Colonic mucosa (tissue), 4 donors: ENCODE measurements at regions not wholly inside any gene's neighbourhood (a gene's known extent, or its start where the extent isn't known, plus 50 kb on each side); places are given as distances from the start of the nearest gene placed in this dataset.

Source experiments
- DNase-seq: peaks from one replicate; pipeline ENCODE4 v3.0.0-alpha.2; 2020
- H3K27ac ChIP-seq: fragments of 200-600 bp; one replicate; pipeline ENCODE4 v1.8.0; 2021
- H3K27me3 ChIP-seq: fragments of 200-600 bp; one replicate; pipeline ENCODE4 v1.8.0; 2021
- H3K36me3 ChIP-seq: fragments of 200-600 bp; one replicate; pipeline ENCODE4 v1.8.0; 2021
- H3K4me1 ChIP-seq: fragments of 200-600 bp; one replicate; pipeline ENCODE4 v1.8.0; 2021; ENCODE audit warnings: mild to moderate bottlenecking
- H3K4me3 ChIP-seq: fragments of 200-600 bp; one replicate; pipeline ENCODE4 v1.8.0; 2021
- H3K9ac ChIP-seq, 2 donors: one replicate each; pipeline ENCODE4 v1.7.0; 2013; ENCODE audit warnings: control low read depth in 2 of 2, low read depth in 2 of 2, low read length in 2 of 2
- H3K9me3 ChIP-seq: fragments of 200-600 bp; one replicate; pipeline ENCODE4 v1.8.0; 2021
- intact Hi-C: fragments of 100-400 bp; cut with DNase I; formaldehyde crosslinking; loops from one replicate; pipeline ENCODE4 v1.14.1; 2022
- TF ChIP-seq, protein P1 (sequence below): fragments of 200-600 bp; IDR thresholded peaks from one replicate; pipeline ENCODE4 v1.8.0; 2022; ENCODE audit warnings: antibody characterized with exemption, mild to moderate bottlenecking
- donor health status: healthy.
- donor health status: DM: no; HTN: no; CAD: no.
- donor health status: DM: no; HTN: no; CAD: no.

DNA sequence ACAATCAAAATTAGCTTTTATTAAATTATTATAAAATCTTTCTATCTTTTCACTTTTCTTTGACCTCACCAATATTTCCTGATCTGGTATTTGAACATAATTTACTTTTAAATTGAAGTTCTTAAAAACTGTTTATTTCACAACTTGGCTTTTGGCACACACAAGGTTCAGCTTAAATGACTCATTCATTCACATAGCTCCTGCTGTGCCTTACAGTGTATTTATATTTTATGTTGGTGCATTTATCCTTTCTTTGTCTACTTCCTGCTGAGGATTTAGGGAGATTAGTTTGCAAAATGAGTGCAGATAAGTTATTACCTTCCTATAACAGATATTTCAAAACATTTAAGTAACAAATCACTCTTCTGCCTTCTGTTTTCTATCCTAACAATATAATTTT, 430.6 kb downstream of the DTHD1 start:
- intact Hi-C loops, result no loop called here
- H3K4me3 ChIP-seq, result no peak overlapping the region
- no peak for DNase-seq
- H3K9me3 ChIP-seq, result no peaks in the 10 kb centered on the region
- H3K27me3 ChIP-seq, result no peaks in the 10 kb centered on the region
- H3K36me3 ChIP-seq, result no peaks in the 10 kb centered on the region
- H3K4me1 ChIP-seq, result no peaks in the 10 kb centered on the region
- no peak overlapping the region for H3K9ac ChIP-seq
- H3K27ac ChIP-seq, result no peak overlapping the region
- TF ChIP-seq, protein P1, sequence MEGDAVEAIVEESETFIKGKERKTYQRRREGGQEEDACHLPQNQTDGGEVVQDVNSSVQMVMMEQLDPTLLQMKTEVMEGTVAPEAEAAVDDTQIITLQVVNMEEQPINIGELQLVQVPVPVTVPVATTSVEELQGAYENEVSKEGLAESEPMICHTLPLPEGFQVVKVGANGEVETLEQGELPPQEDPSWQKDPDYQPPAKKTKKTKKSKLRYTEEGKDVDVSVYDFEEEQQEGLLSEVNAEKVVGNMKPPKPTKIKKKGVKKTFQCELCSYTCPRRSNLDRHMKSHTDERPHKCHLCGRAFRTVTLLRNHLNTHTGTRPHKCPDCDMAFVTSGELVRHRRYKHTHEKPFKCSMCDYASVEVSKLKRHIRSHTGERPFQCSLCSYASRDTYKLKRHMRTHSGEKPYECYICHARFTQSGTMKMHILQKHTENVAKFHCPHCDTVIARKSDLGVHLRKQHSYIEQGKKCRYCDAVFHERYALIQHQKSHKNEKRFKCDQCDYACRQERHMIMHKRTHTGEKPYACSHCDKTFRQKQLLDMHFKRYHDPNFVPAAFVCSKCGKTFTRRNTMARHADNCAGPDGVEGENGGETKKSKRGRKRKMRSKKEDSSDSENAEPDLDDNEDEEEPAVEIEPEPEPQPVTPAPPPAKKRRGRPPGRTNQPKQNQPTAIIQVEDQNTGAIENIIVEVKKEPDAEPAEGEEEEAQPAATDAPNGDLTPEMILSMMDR, result no peak

DNA sequence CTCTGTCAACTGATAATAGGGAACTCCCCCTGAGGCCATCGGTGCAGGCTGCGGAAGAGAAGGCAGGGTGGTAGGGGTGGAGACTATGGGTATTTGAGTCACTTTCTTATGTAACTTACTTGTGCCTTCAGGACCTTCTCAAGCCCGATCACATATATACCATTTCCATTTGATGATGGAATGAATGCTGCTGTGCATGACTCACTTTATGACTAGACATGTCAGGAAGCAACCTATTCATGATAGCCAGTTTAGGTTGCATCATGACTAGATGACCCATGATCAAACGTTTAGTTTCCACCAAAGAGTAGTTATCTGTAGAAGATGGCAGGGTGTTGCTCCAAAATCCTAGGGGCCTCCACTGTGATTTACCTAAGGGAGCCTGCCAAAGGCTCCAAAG, 435.5 kb downstream of the DTHD1 start:
- H3K36me3 ChIP-seq, result no peaks in the 10 kb centered on the region
- H3K27me3 ChIP-seq, result no peaks in the 10 kb centered on the region
- no peak overlapping the region for H3K4me3 ChIP-seq
- H3K4me1 ChIP-seq, result no peaks in the 10 kb centered on the region
- TF ChIP-seq, protein P1, result no peak
- intact Hi-C loops, result no loop called here
- DNase-seq, result no peak
- H3K9ac ChIP-seq, result no peak overlapping the region
- no peaks in the 10 kb centered on the region for H3K9me3 ChIP-seq
- H3K27ac ChIP-seq, result no peak overlapping the region

DNA sequence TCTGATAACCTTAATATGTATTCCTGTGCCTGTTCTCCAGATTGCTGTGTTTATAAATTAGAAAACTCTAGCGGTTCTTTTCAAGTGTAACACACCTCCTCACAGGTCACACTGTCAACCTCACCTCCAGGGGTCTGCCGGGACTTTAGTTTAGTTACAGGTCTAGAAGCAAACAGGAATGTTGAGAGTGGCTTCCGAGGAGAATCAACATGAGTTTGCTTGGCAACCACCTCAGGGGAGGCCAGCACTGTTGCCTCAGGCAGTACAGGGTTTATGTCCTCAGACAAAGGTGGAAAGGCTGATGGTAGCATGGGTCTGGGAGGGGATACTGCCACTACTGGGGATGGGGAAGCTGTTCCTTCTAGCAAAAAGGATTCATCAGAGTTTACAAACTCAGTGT, 438.0 kb downstream of the DTHD1 start:
- H3K27me3 ChIP-seq, result no peaks in the 10 kb centered on the region
- no peak for DNase-seq
- no peak overlapping the region for H3K27ac ChIP-seq
- no peak overlapping the region for H3K9ac ChIP-seq
- no peaks in the 10 kb centered on the region for H3K36me3 ChIP-seq
- intact Hi-C loops, result no loop called here
- H3K4me3 ChIP-seq, result no peak overlapping the region
- H3K9me3 ChIP-seq, result no peaks in the 10 kb centered on the region
- TF ChIP-seq, protein P1, result no peak
- no peaks in the 10 kb centered on the region for H3K4me1 ChIP-seq

DNA sequence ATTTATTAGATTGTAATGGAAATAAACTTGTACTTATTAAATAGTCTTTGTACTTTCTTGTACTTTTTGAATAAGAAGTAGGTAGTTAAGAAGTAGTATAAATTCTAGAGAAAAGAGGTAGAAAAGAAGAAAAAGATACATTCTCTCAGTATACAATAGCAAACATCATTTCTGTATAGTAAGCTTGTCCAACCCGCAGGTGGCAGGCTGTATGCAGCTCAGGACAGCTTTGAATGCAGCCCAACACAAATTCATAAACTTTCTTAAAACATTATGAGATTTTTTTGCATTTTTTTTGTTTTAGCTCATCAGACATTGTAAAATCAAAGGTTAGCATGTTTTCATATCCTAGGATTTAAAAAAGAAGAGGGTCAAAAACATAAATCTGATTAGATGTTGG, 441.6 kb downstream of the DTHD1 start:
- no peaks in the 10 kb centered on the region for H3K36me3 ChIP-seq
- no peaks in the 10 kb centered on the region for H3K4me1 ChIP-seq
- TF ChIP-seq, protein P1, result no peak
- no peaks in the 10 kb centered on the region for H3K27me3 ChIP-seq
- no peak for DNase-seq
- H3K4me3 ChIP-seq, result no peak overlapping the region
- no peak overlapping the region for H3K9ac ChIP-seq
- H3K27ac ChIP-seq, result no peak overlapping the region
- no peaks in the 10 kb centered on the region for H3K9me3 ChIP-seq
- intact Hi-C loops, result no loop called here

DNA sequence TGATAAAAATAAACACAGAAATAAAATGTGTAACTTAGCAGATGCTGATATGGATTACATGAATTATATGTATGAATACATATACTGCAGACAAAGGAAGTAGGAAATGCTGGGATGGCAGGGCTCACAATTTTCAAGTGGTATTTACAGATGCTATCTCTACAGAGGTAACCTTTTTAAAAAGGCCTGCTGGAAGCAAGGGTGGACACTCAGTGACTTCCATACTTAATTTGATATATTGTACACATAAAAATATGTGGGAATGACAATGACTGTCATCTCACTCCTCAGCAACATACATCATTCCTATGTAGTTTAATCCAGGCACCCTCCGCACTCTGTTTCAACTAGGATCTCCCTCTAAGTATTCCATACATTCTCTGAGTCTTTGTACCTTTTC, 452.9 kb downstream of the DTHD1 start:
- no peak overlapping the region for H3K9ac ChIP-seq
- no peaks in the 10 kb centered on the region for H3K9me3 ChIP-seq
- H3K27me3 ChIP-seq, result no peaks in the 10 kb centered on the region
- TF ChIP-seq, protein P1, result no peak
- no peak for DNase-seq
- no peak overlapping the region for H3K4me3 ChIP-seq
- intact Hi-C loops, result no loop called here
- H3K4me1 ChIP-seq, result no peaks in the 10 kb centered on the region
- no peaks in the 10 kb centered on the region for H3K36me3 ChIP-seq
- no peak overlapping the region for H3K27ac ChIP-seq

DNA sequence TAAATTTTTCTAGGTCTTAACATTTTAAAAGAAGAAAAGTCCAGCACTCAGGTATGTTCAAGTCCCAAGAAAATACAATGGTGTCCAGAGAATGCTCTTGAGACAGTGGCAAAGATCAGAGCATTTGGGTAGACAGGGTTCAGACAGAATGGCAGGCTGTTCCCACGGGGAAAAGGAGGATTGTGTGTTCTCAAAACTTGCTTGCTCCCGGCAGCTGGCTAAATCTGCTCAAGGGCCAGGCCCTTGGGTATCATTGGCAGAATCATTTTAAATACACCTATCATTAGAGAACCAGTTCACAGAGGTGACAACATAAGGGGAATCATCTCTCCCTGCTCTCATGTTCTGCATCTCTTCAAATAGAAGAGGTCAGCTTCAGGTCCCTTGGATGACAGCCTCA, 456.3 kb downstream of the DTHD1 start:
- intact Hi-C loops, result no loop called here
- H3K36me3 ChIP-seq, result no peaks in the 10 kb centered on the region
- DNase-seq, result no peak
- no peaks in the 10 kb centered on the region for H3K4me1 ChIP-seq
- TF ChIP-seq, protein P1, result no peak
- no peak overlapping the region for H3K27ac ChIP-seq
- H3K4me3 ChIP-seq, result no peak overlapping the region
- H3K9ac ChIP-seq, result no peak overlapping the region
- no peaks in the 10 kb centered on the region for H3K9me3 ChIP-seq
- H3K27me3 ChIP-seq, result no peaks in the 10 kb centered on the region
